Fibroblast of skin of right biceps (primary cell): ENCODE measurements at regions not wholly inside any gene's neighbourhood (a gene's known extent, or its start where the extent isn't known, plus 50 kb on each side); places are given as distances from the start of the nearest gene placed in this dataset.

ENCODE experiments used
- DNase-seq: peaks from one replicate; pipeline ENCODE4 v3.0.0-alpha.2; 2013

DNA sequence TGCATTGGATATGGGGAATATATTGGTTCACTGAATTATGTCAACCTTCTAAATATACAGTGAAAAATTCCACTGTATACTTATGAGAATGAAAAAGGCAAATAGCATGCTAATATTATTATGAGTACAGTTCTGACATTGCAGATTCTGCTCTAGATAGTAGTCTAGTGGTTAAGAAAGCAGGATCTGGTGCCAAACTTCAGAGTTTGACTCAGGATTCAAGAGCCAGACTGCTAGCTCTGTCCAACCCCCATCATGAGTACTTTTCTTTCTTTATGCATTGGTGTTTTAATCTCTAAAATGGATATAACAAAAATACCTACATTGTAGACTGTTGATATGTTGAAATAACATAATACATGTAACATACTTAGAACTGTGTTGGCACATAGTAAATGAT, 57.3 kb upstream of the PLSCR4 start:
- peak; percentile 92 for DNase-seq

DNA sequence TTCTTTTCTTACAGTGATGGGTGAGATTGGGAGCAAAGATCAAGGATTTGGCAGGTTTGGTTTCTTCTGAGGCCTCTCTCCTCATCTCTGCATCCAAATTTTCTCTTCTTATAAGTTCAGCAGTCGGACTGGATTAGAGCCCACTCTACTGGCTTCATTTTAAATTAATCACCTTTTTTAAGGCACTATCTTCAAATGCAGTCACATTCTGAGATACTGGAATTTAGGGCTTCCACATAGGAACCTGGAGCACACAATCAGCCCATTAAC, 56.5 kb upstream of the PLSCR4 start:
- DNase-seq: no peak

DNA sequence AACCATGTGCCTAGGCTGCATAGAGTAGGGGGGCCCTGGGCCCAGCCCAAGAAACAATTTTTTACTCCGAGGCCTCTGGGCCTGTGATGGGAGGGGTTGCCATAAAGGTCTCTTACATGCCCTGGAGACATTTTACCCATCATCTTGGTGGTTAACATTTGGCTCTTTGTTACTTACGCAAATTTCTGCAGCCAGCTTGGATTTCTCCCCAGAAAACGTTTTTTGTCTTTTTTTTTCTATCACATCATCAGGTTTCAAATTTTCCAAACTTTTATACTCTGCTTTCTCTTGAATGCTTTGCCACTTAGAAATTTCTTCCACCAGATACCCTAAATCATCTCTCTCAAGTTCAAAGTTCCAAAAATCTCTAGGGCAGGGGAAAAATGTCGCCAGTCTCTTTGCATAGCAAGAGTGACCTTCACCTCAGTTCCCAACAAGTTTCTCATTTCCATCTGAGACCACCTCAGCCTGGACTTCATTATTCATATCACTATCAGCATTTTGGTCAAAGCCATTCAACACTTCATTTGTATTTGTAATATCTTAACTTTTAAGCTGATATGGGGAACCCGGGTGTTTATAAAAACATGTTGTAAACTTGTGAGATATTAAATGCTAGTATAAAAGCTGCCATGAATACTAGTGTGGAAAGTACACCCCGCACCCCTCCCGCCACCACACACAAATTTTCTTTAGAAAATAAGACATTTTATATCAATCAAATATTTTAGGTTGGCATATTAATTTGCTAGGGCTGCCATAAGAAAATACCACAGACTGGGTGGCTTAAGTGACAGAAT, 56.0 kb upstream of the PLSCR4 start:
- DNase-seq: no peak

DNA sequence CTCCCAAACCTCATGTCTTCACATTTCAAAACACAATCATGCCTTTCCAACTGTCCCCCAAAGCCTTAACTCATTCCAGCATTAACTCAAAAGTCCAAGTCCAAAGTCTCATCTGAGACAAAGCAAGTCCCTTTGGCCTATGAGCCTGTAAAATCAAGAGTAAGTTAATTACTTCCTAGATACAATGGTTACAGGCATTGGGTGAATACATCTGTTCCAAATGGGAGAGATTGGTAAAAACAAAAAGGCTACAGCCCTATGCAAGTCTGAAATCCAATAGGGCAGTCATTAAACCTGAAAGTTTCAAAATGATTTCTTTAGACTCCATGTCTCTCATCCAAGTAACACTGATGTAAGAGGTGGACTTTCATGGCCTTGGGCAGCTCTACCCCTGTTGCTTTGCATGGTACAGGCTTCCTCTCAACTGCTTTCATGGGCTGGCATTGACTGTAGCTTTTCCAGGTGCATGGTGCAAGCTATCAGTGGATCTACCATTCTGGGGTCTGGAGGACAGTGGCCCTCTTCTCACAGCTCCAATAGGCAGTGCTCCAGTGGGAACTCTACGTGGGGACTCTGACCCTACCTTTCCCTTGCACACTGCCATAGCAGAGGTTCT, 55.0 kb upstream of the PLSCR4 start:
- DNase-seq: no peak

DNA sequence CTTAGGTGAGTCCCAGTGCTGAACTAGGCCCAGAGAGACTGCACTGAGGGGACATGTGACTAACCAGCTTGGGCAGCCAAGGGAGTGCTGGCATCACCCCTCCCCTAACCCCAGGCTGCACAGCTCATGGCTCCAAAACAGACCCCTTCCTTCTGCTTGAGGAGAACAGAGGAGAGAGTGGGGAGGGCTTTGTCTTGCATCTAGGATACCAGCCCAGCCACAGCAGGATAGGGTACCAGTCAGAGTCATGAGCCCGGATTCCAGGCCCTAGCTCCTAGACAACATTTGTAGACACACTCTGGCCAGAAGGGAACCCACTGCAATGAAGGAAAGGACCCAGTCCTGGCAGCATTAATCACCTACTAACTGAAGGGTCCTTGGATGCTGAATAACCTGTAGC, 49.9 kb upstream of the PLSCR4 start:
- DNase-seq: no peak
